ENCODE measurements at regions not wholly inside any gene's neighbourhood (a gene's known extent, or its start where the extent isn't known, plus 50 kb on each side); places are given as distances from the start of the nearest gene placed in this dataset.

DNA sequence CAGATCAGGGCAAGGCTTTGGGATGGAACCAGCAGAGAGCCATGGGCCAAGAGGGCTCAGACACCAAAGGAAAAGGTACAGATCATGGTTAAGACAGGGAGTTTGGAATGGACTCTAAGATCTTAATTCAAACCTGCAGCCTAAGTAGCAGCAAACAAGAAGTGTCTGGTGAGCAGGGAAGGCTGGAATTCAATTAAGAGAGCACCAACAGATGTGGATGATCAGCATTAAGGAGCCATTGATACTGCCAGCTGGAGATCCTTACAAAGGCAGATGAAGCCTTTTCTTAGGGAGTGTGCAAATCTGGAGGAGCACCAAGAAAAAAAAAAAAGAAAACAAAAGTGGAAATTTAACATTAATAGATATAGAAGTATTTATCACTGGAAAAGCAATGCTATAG lies 516.8 kb downstream of the RASEF start:
- Histone ChIP-seq H3K4me3 (no peak overlapping the region), H3K27me3 (no peaks in the 10 kb centered on the region), H3K4me1 (peaks cover 0 to 17% (median 5%) of the 10 kb centered on the region in 4 donors), H3K9me3 (no peaks in the 10 kb centered on the region), H3K36me3 (no peaks in the 10 kb centered on the region), H3K27ac (no peak overlapping the region)
- intact Hi-C loops (cut with DNase I) = no loop called here
- DNase-seq = no peak
- TF ChIP-seq POLR2A (IDR thresholded peaks at IDR 0.05) = no peak
- TF ChIP-seq POLR2AphosphoS5 (IDR thresholded peaks at IDR 0.05) = no peak
- TF ChIP-seq, protein P1, sequence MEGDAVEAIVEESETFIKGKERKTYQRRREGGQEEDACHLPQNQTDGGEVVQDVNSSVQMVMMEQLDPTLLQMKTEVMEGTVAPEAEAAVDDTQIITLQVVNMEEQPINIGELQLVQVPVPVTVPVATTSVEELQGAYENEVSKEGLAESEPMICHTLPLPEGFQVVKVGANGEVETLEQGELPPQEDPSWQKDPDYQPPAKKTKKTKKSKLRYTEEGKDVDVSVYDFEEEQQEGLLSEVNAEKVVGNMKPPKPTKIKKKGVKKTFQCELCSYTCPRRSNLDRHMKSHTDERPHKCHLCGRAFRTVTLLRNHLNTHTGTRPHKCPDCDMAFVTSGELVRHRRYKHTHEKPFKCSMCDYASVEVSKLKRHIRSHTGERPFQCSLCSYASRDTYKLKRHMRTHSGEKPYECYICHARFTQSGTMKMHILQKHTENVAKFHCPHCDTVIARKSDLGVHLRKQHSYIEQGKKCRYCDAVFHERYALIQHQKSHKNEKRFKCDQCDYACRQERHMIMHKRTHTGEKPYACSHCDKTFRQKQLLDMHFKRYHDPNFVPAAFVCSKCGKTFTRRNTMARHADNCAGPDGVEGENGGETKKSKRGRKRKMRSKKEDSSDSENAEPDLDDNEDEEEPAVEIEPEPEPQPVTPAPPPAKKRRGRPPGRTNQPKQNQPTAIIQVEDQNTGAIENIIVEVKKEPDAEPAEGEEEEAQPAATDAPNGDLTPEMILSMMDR (IDR thresholded peaks at IDR 0.05) = no peak
- TF ChIP-seq EP300 (IDR thresholded peaks at IDR 0.05) = no peak

DNA sequence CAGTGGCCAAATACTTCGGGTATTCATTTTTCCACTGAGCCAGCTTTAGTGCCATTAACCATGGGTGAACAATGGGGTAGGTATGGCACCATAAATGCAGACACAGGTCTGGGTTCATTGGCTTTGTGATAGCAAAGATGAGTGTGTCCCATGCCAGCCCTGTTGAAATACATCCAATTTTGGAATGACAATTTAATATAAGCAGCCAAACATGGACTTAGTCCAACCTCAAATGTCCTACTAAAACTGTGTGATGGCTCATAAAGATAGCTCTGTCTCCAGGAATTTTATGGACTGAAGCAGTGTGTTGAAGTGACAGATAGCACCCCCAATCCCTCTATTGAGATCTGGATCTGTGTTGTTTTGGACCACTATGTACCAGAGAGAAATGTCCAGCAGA lies 514.9 kb downstream of the RASEF start:
- no peaks in the 10 kb centered on the region for H3K9me3 ChIP-seq
- H3K36me3 ChIP-seq = no peaks in the 10 kb centered on the region
- no peak for DNase-seq
- 89% methylated on average over 1 of the region's 1 CpG for WGBS, 2 donors
- H3K4me1 ChIP-seq = peaks cover 0 to 17% (median 5%) of the 10 kb centered on the region in 4 donors
- H3K27ac ChIP-seq = no peak overlapping the region
- intact Hi-C loops (cut with DNase I) = no loop called here
- H3K27me3 ChIP-seq = no peaks in the 10 kb centered on the region
- H3K4me3 ChIP-seq = no peak overlapping the region
- TF ChIP-seq POLR2A (IDR thresholded peaks at IDR 0.05) (no peak), POLR2AphosphoS5 (IDR thresholded peaks at IDR 0.05) (no peak), EP300 (IDR thresholded peaks at IDR 0.05) (no peak)
- TF ChIP-seq, protein P1 (IDR thresholded peaks at IDR 0.05) = no peak

DNA sequence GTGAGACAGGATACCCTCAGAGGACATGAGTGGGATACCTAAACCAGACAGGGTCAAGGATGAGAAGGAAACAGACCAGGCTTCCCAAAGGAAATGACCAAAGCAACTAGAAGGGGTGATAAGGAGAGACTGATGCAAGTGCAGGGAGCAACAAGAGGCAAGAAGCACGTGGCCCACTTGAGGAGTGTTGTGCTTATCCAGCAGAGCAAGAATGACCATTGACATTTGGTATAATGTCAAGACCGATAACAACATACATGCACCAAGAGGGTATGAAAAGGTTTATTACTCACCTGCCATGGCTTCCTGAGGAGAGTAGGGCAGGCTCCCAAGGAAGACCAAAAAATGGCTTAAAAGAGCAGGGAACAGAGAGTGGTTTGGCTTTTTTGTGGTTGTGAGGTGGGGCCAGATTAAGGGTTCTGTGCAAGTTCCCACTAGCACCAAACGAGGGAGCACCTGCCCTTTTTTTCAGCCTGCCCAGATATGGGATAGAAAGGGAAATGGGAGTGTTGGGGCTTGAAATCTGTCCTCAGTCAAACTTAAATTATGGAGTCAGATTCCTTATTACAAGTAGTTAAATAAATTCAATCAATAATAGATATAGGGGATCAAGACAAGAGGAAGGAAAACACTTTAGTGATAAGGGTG lies 513.6 kb downstream of the RASEF start:
- WGBS, 2 donors = 80 to 87% methylated on average over 3 of the region's 3 CpGs
- no peaks in the 10 kb centered on the region for H3K9me3 ChIP-seq
- no peaks in the 10 kb centered on the region for H3K27me3 ChIP-seq
- H3K36me3 ChIP-seq = no peaks in the 10 kb centered on the region
- H3K4me3 ChIP-seq = no peak overlapping the region
- TF ChIP-seq POLR2AphosphoS5 (IDR thresholded peaks at IDR 0.05) = no peak
- TF ChIP-seq, protein P1 (IDR thresholded peaks at IDR 0.05) = no peak
- TF ChIP-seq EP300 (IDR thresholded peaks at IDR 0.05) = no peak
- no peak for DNase-seq
- no peak overlapping the region for H3K27ac ChIP-seq
- H3K4me1 ChIP-seq = peaks cover 0 to 17% (median 5%) of the 10 kb centered on the region in 4 donors
- intact Hi-C loops (cut with DNase I) = no loop called here

DNA sequence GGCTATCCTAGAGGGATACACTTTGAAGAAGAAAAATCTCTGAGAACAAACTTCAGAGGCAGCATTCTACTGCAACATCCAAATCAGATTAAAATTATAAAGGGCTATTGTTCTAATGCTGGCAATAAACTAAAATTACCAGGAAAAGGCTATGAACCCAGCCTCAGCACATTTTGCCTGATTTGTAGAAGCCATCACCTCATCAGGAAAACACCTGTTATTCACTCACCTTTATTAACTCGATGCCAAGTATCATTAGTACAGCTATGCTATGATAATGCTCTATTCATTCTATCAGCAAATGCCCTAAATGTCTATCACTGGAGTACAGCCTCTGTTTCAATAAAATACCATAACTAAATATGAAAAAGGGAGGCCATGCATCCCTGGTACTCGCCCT lies 510.2 kb downstream of the RASEF start:
- no peak for DNase-seq
- intact Hi-C loops (cut with DNase I) = no loop called here
- Histone ChIP-seq H3K9me3 (no peaks in the 10 kb centered on the region), H3K27me3 (no peaks in the 10 kb centered on the region), H3K4me3 (no peak overlapping the region), H3K27ac (no peak overlapping the region), H3K4me1 (peaks cover 0 to 8% (median 3%) of the 10 kb centered on the region in 4 donors), H3K36me3 (no peaks in the 10 kb centered on the region)
- 33 to 67% methylated on average over 2 of the region's 2 CpGs for WGBS, 2 donors
- TF ChIP-seq EP300 (IDR thresholded peaks at IDR 0.05) = no peak
- TF ChIP-seq POLR2AphosphoS5 (IDR thresholded peaks at IDR 0.05) = no peak
- TF ChIP-seq, protein P1 (IDR thresholded peaks at IDR 0.05) = no peak
- no peak for TF ChIP-seq POLR2A (IDR thresholded peaks at IDR 0.05)
